ENCODE measurements at regions not wholly inside any gene's neighbourhood (a gene's known extent, or its start where the extent isn't known, plus 50 kb on each side); places are given as distances from the start of the nearest gene placed in this dataset.

- peak; percentile 89 for DNase-seq (ENCODE audit: low spot score)
Measured at GRCh38 chr5:141747152-141748141, 65.4 kb upstream of the ARAP3 start.

GRCh38 chr5:141746395-141746794 is 64.4 kb upstream of the ARAP3 start:
- no peak for DNase-seq (ENCODE audit: low spot score)

- DNase-seq (ENCODE audit: low spot score) = no peak
Measured at GRCh38 chr5:141745390-141745789, 63.4 kb upstream of the ARAP3 start.

GRCh38 chr5:141743866-141744272 is 61.8 kb upstream of the ARAP3 start:
- no peak for DNase-seq (ENCODE audit: low spot score)

- peak; percentile 41 for DNase-seq (ENCODE audit: low spot score)
Measured at GRCh38 chr5:141742866-141743851, 61.1 kb upstream of the ARAP3 start.

- DNase-seq (ENCODE audit: low spot score) = no peak
Measured at GRCh38 chr5:141742144-141742543, 60.1 kb upstream of the ARAP3 start.

- DNase-seq (ENCODE audit: low spot score) = no peak
Measured at GRCh38 chr5:141740885-141741284, 58.9 kb upstream of the ARAP3 start.

- DNase-seq (ENCODE audit: low spot score) = no peak
Measured at GRCh38 chr5:141737535-141737934, 55.5 kb upstream of the ARAP3 start.

GRCh38 chr5:141735823-141736222 is 53.8 kb upstream of the ARAP3 start:
- no peak for DNase-seq (ENCODE audit: low spot score)

GRCh38 chr5:141734501-141735229 is 52.6 kb upstream of the ARAP3 start:
- peak; percentile 56 for DNase-seq (ENCODE audit: low spot score)

GRCh38 chr5:141733198-141733597 is 51.2 kb upstream of the ARAP3 start:
- no peak for DNase-seq (ENCODE audit: low spot score)

- no peak for DNase-seq (ENCODE audit: low spot score)
Measured at GRCh38 chr5:141732417-141732816, 50.4 kb upstream of the ARAP3 start.
